ENCODE measurements at regions not wholly inside any gene's neighbourhood (a gene's known extent, or its start where the extent isn't known, plus 50 kb on each side); places are given as distances from the start of the nearest gene placed in this dataset.

GRCh38 chr6:14665827-14666724, 548.5 kb downstream of the CD83 start:
- H3K4me3 ChIP-seq, result no peak overlapping the region
- H3K4me1 ChIP-seq, result peaks cover 8 to 16% (median 13%) of the 10 kb centered on the region in 4 donors
- TF ChIP-seq EP300 (IDR thresholded peaks at IDR 0.05) (no peak), POLR2A (IDR thresholded peaks at IDR 0.05) (no peak), CTCF (IDR thresholded peaks at IDR 0.05) (no peak), POLR2AphosphoS5 (IDR thresholded peaks at IDR 0.05) (no peak)
- intact Hi-C loops (cut with DNase I; ENCODE audit: low total_unique reads), result no loop called here
- peak in 1 of 2 donors; percentile 44 for DNase-seq
- no peaks in the 10 kb centered on the region for H3K36me3 ChIP-seq
- no peaks in the 10 kb centered on the region for H3K27me3 ChIP-seq
- no peaks in the 10 kb centered on the region for H3K9me3 ChIP-seq
- H3K27ac ChIP-seq, result no peak overlapping the region
- 81 to 88% (median 83%) methylated on average over 11 of the region's 11 CpGs for WGBS, 5 donors

- H3K4me1 ChIP-seq, result peaks cover 4 to 18% (median 14%) of the 10 kb centered on the region in 4 donors
- intact Hi-C loops (cut with DNase I; ENCODE audit: low total_unique reads), result no loop called here
- no peak overlapping the region for H3K4me3 ChIP-seq
- no peaks in the 10 kb centered on the region for H3K9me3 ChIP-seq
- WGBS, 5 donors, result 71 to 81% (median 79%) methylated on average over 7 of the region's 7 CpGs
- no peaks in the 10 kb centered on the region for H3K27me3 ChIP-seq
- no peaks in the 10 kb centered on the region for H3K36me3 ChIP-seq
- TF ChIP-seq POLR2AphosphoS5 (IDR thresholded peaks at IDR 0.05) (no peak), CTCF (IDR thresholded peaks at IDR 0.05) (no peak), EP300 (IDR thresholded peaks at IDR 0.05) (no peak), POLR2A (IDR thresholded peaks at IDR 0.05) (no peak)
- DNase-seq, result no peak
- no peak overlapping the region for H3K27ac ChIP-seq
Measured at GRCh38 chr6:14670806-14671205, 553.2 kb downstream of the CD83 start.

- DNase-seq, result peak; percentile 64 to 65
- Histone ChIP-seq H3K27ac (no peak overlapping the region), H3K9me3 (no peaks in the 10 kb centered on the region), H3K4me1 (peaks cover 4 to 18% (median 14%) of the 10 kb centered on the region in 4 donors), H3K36me3 (no peaks in the 10 kb centered on the region), H3K4me3 (no peak overlapping the region), H3K27me3 (no peaks in the 10 kb centered on the region)
- WGBS, 5 donors, result 10 to 31% (median 26%) methylated on average over 1 of the region's 1 CpG
- TF ChIP-seq POLR2A (IDR thresholded peaks at IDR 0.05) (no peak), EP300 (IDR thresholded peaks at IDR 0.05) (no peak), CTCF (IDR thresholded peaks at IDR 0.05) (no peak), POLR2AphosphoS5 (IDR thresholded peaks at IDR 0.05) (peak in 1 of 3 donors; percentile 9)
- intact Hi-C loops (cut with DNase I; ENCODE audit: low total_unique reads), result no loop called here
Measured at GRCh38 chr6:14671261-14671681, 553.7 kb downstream of the CD83 start.

GRCh38 chr6:14671937-14672336, 554.4 kb downstream of the CD83 start:
- 76 to 100% (median 91%) methylated on average over 1 of the region's 1 CpG for WGBS, 5 donors
- DNase-seq, result no peak
- Histone ChIP-seq H3K4me1 (peaks cover 4 to 18% (median 14%) of the 10 kb centered on the region in 4 donors), H3K9me3 (no peaks in the 10 kb centered on the region), H3K27me3 (no peaks in the 10 kb centered on the region), H3K4me3 (no peak overlapping the region), H3K36me3 (no peaks in the 10 kb centered on the region), H3K27ac (no peak overlapping the region)
- intact Hi-C loops (cut with DNase I; ENCODE audit: low total_unique reads), result no loop called here
- TF ChIP-seq POLR2A (IDR thresholded peaks at IDR 0.05) (no peak), CTCF (IDR thresholded peaks at IDR 0.05) (no peak), POLR2AphosphoS5 (IDR thresholded peaks at IDR 0.05) (no peak)
